Endothelial cell of umbilical vein (primary cell): ENCODE measurements at regions not wholly inside any gene's neighbourhood (a gene's known extent, or its start where the extent isn't known, plus 50 kb on each side); places are given as distances from the start of the nearest gene placed in this dataset.

Source experiments
- BruUV-seq: library from RNA; stranded (reverse); fragments of 400-500 nt; replicated peaks from 2 replicates; lab custom pipeline; 2021; lab: Mats Ljungman, UMichigan
- CTCF ChIA-PET: fragments of 300-600, 350-600 bp; sonication (Branson Sonifier 250); formaldehyde crosslinking; loops from one replicate; lab custom pipeline; 2021; ENCODE audit warnings: antibody characterized with exemption, inconsistent platforms; lab: Charles Lee
- POLR2A ChIA-PET: fragments of 300-600, 350-600 bp; sonication (Branson Sonifier 250); formaldehyde crosslinking; loops from one replicate; lab custom pipeline; 2021; ENCODE audit warnings: antibody characterized with exemption, inconsistent platforms; lab: Charles Lee
- DNase-seq: peaks from one replicate; pipeline ENCODE4 v3.0.0-alpha.2; 2011; ENCODE audit warnings: low read depth, low spot score
- FAIRE-seq: peaks from 2 replicates; lab custom pipeline; 2011; peaks lifted over from hg19 to GRCh38; lab: Jason Lieb, UNC
- H2AFZ ChIP-seq: 2 replicates; pipeline ENCODE4 v1.6.0; 2012; ENCODE audit warnings: low read depth, low read length, control low read depth, inconsistent platforms
- H3K27ac ChIP-seq: 2 replicates; pipeline ENCODE4 v1.5.1; 2011; ENCODE audit warnings: low read depth, mild to moderate bottlenecking, control low read depth, low read length, moderate library complexity; ENCODE audit not compliant: insufficient read depth
- H3K27me3 ChIP-seq, 2 experiments: 2 replicates each; pipeline versions ENCODE4 v1.6.0 to v1.6.1; 2011; ENCODE audit warnings: low read length in 2 of 2, mixed read lengths in 1 of 2; ENCODE audit not compliant: control insufficient read depth in 2 of 2, insufficient read depth in 2 of 2
- H3K36me3 ChIP-seq, 2 experiments: 2 replicates in 1 of 2; 3 replicates in 1 of 2; pipeline ENCODE4 v1.5.1; 2011; ENCODE audit warnings: low read length in 2 of 2, mild to moderate bottlenecking in 1 of 2, moderate library complexity in 1 of 2; ENCODE audit not compliant: control insufficient read depth in 2 of 2, insufficient read depth in 2 of 2; ENCODE audit errors: extremely low read depth in 1 of 2
- H3K4me1 ChIP-seq: 3 replicates; pipeline ENCODE4 v1.5.1; 2011; ENCODE audit warnings: mild to moderate bottlenecking, low read length; ENCODE audit not compliant: control insufficient read depth, insufficient read depth; ENCODE audit errors: extremely low read depth
- H3K4me2 ChIP-seq: 2 replicates; pipeline ENCODE4 v1.6.1; 2011; ENCODE audit warnings: low read length, control low read depth, mixed read lengths; ENCODE audit not compliant: insufficient read depth
- H3K4me3 ChIP-seq, 3 experiments: fragments of 200-600 bp in 1 of 3; sonication (generic), shearing (Covaris generic) in 1 of 3; replicated peaks in 1 of 3; 2 replicates each; pipeline ENCODE4 v1.5.1; 2011 to 2016; ENCODE audit warnings: control low read depth in 3 of 3, low read length in 3 of 3, mild to moderate bottlenecking in 2 of 3, inconsistent platforms in 1 of 3, low read depth in 1 of 3, moderate library complexity in 1 of 3; ENCODE audit not compliant: insufficient read depth in 1 of 3
- H3K79me2 ChIP-seq: 2 replicates; pipeline ENCODE4 v1.6.0; 2012; ENCODE audit warnings: low read length, inconsistent platforms; ENCODE audit not compliant: control insufficient read depth, insufficient read depth
- H3K9ac ChIP-seq: replicated peaks from 2 replicates; pipeline ENCODE3; 2011; ENCODE audit warnings: low read length, control low read depth; ENCODE audit not compliant: insufficient read depth; ENCODE audit errors: extremely low read depth
- H3K9me1 ChIP-seq: replicated peaks from 3 replicates; pipeline ENCODE4 v1.6.0; 2011; ENCODE audit warnings: mild to moderate bottlenecking, low read length; ENCODE audit not compliant: control insufficient read depth, insufficient read depth; ENCODE audit errors: extremely low read depth
- H3K9me3 ChIP-seq: replicated peaks from 2 replicates; pipeline ENCODE4 v1.5.1; 2012; ENCODE audit warnings: low read length, inconsistent platforms; ENCODE audit not compliant: control insufficient read depth, insufficient read depth
- H4K20me1 ChIP-seq: replicated peaks from 2 replicates; pipeline ENCODE3; 2011; ENCODE audit warnings: mild to moderate bottlenecking, low read length; ENCODE audit not compliant: control insufficient read depth, insufficient read depth; ENCODE audit errors: extremely low read depth
- EZH2 ChIP-seq: IDR thresholded peaks from 2 replicates; pipeline ENCODE4 v1.6.1; 2012; ENCODE audit warnings: borderline replicate concordance, low read depth, mild to moderate bottlenecking, moderate library complexity, low read length, inconsistent platforms; ENCODE audit not compliant: severe bottlenecking
- GATA2 ChIP-seq: IDR thresholded peaks from 2 replicates; pipeline ENCODE4 v1.7.0; 2011; ENCODE audit warnings: low read depth, mild to moderate bottlenecking, moderate library complexity, mixed read lengths, low read length; ENCODE audit not compliant: insufficient read length, insufficient read depth
- JUN ChIP-seq: IDR thresholded peaks from 2 replicates; pipeline ENCODE4 v1.6.1; 2011; ENCODE audit warnings: borderline replicate concordance, low read depth; ENCODE audit not compliant: insufficient read length, insufficient read depth
- MAX ChIP-seq: IDR thresholded peaks from 2 replicates; pipeline ENCODE4 v1.6.1; 2011; ENCODE audit not compliant: insufficient read depth, insufficient read length
- MYC ChIP-seq: IDR thresholded peaks from one replicate; pipeline ENCODE4 v1.6.1; 2011; ENCODE audit warnings: mild to moderate bottlenecking, low read depth, low read length
- POLR2A ChIP-seq: IDR thresholded peaks from 2 replicates; pipeline ENCODE4 v1.6.1; 2012; ENCODE audit warnings: low read depth, mild to moderate bottlenecking, control low read depth, low read length
- dilution Hi-C: fragments of 300-500 bp; cut with MboI; formaldehyde crosslinking; loops from one replicate; pipeline ENCODE4 v1.15.0; 2019; ENCODE audit warnings: low sequenced_read_pairs; ENCODE audit not compliant: extremely low pct_ligation_motif_present
- intact Hi-C: fragments of 100-400 bp; cut with micrococcal nuclease; formaldehyde crosslinking; loops from one replicate; pipeline ENCODE4 v1.10.0; 2022
- TF ChIP-seq, protein P1 (sequence below), 2 donors: IDR thresholded peaks; 1 replicate in 1 of 2; 2 replicates in 1 of 2; pipeline ENCODE4 v1.5.1; 2011; ENCODE audit warnings: low read length in 2 of 2, mild to moderate bottlenecking in 2 of 2, moderate library complexity in 2 of 2, control low read depth in 1 of 2, inconsistent platforms in 1 of 2, low read depth in 1 of 2; ENCODE audit not compliant: insufficient read depth in 1 of 2; ENCODE audit errors: extremely low read depth in 1 of 2

- H3K4me3 ChIP-seq = no peak overlapping the region
- H3K9me3 ChIP-seq = no peaks in the 10 kb centered on the region
- H3K79me2 ChIP-seq = no peaks in the 10 kb centered on the region
- CTCF ChIA-PET = no interaction called here
- H3K27ac ChIP-seq = no peak overlapping the region
- dilution Hi-C loops = no loop called here
- POLR2A ChIA-PET = no interaction called here
- DNase-seq (no peak), FAIRE-seq (no peak)
- no peaks in the 10 kb centered on the region for H3K4me1 ChIP-seq
- intact Hi-C loops = no loop called here
- TF ChIP-seq MYC (no peak), POLR2A (no peak), JUN (no peak)
- TF ChIP-seq, protein P1, sequence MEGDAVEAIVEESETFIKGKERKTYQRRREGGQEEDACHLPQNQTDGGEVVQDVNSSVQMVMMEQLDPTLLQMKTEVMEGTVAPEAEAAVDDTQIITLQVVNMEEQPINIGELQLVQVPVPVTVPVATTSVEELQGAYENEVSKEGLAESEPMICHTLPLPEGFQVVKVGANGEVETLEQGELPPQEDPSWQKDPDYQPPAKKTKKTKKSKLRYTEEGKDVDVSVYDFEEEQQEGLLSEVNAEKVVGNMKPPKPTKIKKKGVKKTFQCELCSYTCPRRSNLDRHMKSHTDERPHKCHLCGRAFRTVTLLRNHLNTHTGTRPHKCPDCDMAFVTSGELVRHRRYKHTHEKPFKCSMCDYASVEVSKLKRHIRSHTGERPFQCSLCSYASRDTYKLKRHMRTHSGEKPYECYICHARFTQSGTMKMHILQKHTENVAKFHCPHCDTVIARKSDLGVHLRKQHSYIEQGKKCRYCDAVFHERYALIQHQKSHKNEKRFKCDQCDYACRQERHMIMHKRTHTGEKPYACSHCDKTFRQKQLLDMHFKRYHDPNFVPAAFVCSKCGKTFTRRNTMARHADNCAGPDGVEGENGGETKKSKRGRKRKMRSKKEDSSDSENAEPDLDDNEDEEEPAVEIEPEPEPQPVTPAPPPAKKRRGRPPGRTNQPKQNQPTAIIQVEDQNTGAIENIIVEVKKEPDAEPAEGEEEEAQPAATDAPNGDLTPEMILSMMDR (IDR thresholded peaks at IDR 0.05; ENCODE audit: extremely low read depth in 1 of 2, insufficient read depth in 1 of 2, low read depth in 1 of 2, low read length in 2 of 2) = no peak
- BruUV-seq = no TSS peak
- H3K9me1 ChIP-seq = no peaks in the 10 kb centered on the region
- H3K36me3 ChIP-seq = no peaks in the 10 kb centered on the region
- H4K20me1 ChIP-seq = no peaks in the 10 kb centered on the region
- H3K9ac ChIP-seq = no peak overlapping the region
- no peak overlapping the region for H3K4me2 ChIP-seq
- no peak overlapping the region for H2AFZ ChIP-seq
- H3K27me3 ChIP-seq = no peaks in the 10 kb centered on the region
These were observed 64.0 kb upstream of the PLXNA2 start for GRCh38 chr1:208308221-208308620.

DNA sequence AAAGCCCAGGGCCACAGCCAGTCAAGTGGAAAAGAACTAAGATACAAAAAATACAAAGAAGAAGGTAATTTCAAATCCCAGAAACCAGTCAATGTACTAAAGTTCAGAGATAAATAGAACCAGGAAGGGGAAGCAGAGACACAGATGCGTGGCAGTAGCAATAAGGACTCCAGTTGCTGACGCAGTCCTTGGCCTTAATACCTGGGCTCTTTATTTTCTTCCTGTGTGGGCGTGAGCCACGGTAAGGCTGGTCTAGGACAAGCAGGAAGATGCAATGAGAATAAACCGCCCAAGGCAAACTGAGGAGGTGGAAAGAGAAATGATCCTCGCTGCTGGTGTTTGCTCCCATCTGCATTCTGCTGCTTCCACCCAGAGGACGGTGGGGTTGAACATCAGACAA is 65.6 kb upstream of the PLXNA2 start:
- BruUV-seq = no TSS peak
- TF ChIP-seq EZH2 (no peak), POLR2A (no peak), GATA2 (no peak), JUN (no peak), MYC (no peak), MAX (no peak)
- TF ChIP-seq, protein P1 (IDR thresholded peaks at IDR 0.05; ENCODE audit: extremely low read depth in 1 of 2, insufficient read depth in 1 of 2, low read depth in 1 of 2, low read length in 2 of 2) = no peak
- Histone ChIP-seq H3K27ac (no peak overlapping the region), H3K36me3 (no peaks in the 10 kb centered on the region), H3K79me2 (no peaks in the 10 kb centered on the region), H3K9ac (no peak overlapping the region), H3K4me1 (no peaks in the 10 kb centered on the region), H2AFZ (no peak overlapping the region), H3K4me3 (no peak overlapping the region), H3K9me3 (no peaks in the 10 kb centered on the region), H4K20me1 (no peaks in the 10 kb centered on the region), H3K4me2 (no peak overlapping the region), H3K27me3 (no peaks in the 10 kb centered on the region), H3K9me1 (no peaks in the 10 kb centered on the region)
- dilution Hi-C loops (no loop called here), intact Hi-C loops (no loop called here)
- DNase-seq (no peak), FAIRE-seq (no peak)
- ChIA-PET POLR2A (no interaction called here), CTCF (no interaction called here)
